ENCODE measurements at regions not wholly inside any gene's neighbourhood (a gene's known extent, or its start where the extent isn't known, plus 50 kb on each side); places are given as distances from the start of the nearest gene placed in this dataset.

- POLR2A ChIA-PET (ENCODE audit: low non-redundant PET) = no interaction called here
- H3K4me3 ChIP-seq (ENCODE audit: low read depth, low read length, poor library complexity, severe bottlenecking) = no peak overlapping the region
- CTCF ChIA-PET = no interaction called here
- no peaks in the 10 kb centered on the region for H3K9me3 ChIP-seq (ENCODE audit: low read depth, low read length, poor library complexity, severe bottlenecking)
- no peak for DNase-seq (ENCODE audit: low spot score)
- no peaks in the 10 kb centered on the region for H3K4me1 ChIP-seq (ENCODE audit: insufficient read depth, low read length, poor library complexity, severe bottlenecking)
- H3K27me3 ChIP-seq (replicated peaks; ENCODE audit: insufficient read depth, low read depth, low read length, poor library complexity) = no peaks in the 10 kb centered on the region
- H3K36me3 ChIP-seq (ENCODE audit: insufficient read depth, low read length, poor library complexity, severe bottlenecking) = no peaks in the 10 kb centered on the region
- intact Hi-C loops (cut with micrococcal nuclease; ENCODE audit: unreplicated experiment) = no loop called here
- BruUV-seq (replicated peaks) = no TSS peak
- TF ChIP-seq EZH2 (IDR thresholded peaks at IDR 0.05; ENCODE audit: borderline replicate concordance, low read depth, low read length, poor library complexity, severe bottlenecking) = no peak
- TF ChIP-seq, protein P1, sequence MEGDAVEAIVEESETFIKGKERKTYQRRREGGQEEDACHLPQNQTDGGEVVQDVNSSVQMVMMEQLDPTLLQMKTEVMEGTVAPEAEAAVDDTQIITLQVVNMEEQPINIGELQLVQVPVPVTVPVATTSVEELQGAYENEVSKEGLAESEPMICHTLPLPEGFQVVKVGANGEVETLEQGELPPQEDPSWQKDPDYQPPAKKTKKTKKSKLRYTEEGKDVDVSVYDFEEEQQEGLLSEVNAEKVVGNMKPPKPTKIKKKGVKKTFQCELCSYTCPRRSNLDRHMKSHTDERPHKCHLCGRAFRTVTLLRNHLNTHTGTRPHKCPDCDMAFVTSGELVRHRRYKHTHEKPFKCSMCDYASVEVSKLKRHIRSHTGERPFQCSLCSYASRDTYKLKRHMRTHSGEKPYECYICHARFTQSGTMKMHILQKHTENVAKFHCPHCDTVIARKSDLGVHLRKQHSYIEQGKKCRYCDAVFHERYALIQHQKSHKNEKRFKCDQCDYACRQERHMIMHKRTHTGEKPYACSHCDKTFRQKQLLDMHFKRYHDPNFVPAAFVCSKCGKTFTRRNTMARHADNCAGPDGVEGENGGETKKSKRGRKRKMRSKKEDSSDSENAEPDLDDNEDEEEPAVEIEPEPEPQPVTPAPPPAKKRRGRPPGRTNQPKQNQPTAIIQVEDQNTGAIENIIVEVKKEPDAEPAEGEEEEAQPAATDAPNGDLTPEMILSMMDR (conservative IDR thresholded peaks at IDR 0.05; ENCODE audit: low read depth, low read length) = no peak
- H3K27ac ChIP-seq (ENCODE audit: low read depth, low read length, poor library complexity, severe bottlenecking) = no peak overlapping the region
Measured at GRCh38 chr12:45509621-45510020, 219.9 kb upstream of the ARID2 start.

DNA sequence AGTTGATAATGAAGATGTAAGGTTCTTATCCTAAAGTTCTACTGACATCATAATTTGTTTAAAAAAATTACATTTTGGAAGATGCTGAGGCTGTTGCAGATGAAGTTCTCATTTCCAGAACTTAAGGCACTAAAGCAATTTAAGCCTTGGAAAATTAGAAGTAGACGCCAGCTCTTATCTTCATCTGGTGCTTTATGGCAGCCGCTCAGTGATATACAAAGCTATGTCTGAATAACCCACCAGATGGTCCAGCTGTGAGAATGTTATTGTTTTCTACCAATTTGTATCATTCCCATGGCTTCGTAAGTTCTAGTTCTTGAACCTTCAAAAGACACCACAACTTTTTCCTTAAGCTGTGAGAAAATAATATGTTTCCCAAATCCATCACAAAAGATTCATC lies 212.1 kb upstream of the ARID2 start:
- intact Hi-C loops (cut with micrococcal nuclease; ENCODE audit: unreplicated experiment) = no loop called here
- Histone ChIP-seq H3K36me3 (ENCODE audit: insufficient read depth, low read length, poor library complexity, severe bottlenecking) (no peaks in the 10 kb centered on the region), H3K27ac (ENCODE audit: low read depth, low read length, poor library complexity, severe bottlenecking) (no peak overlapping the region), H3K4me1 (ENCODE audit: insufficient read depth, low read length, poor library complexity, severe bottlenecking) (no peaks in the 10 kb centered on the region), H3K27me3 (replicated peaks; ENCODE audit: insufficient read depth, low read depth, low read length, poor library complexity) (no peaks in the 10 kb centered on the region), H3K9me3 (ENCODE audit: low read depth, low read length, poor library complexity, severe bottlenecking) (no peaks in the 10 kb centered on the region), H3K4me3 (ENCODE audit: low read depth, low read length, poor library complexity, severe bottlenecking) (no peak overlapping the region)
- TF ChIP-seq EZH2 (IDR thresholded peaks at IDR 0.05; ENCODE audit: borderline replicate concordance, low read depth, low read length, poor library complexity, severe bottlenecking) = no peak
- TF ChIP-seq, protein P1 (conservative IDR thresholded peaks at IDR 0.05; ENCODE audit: low read depth, low read length) = no peak
- no peak for DNase-seq (ENCODE audit: low spot score)
- POLR2A ChIA-PET (ENCODE audit: low non-redundant PET) = no interaction called here
- BruUV-seq (replicated peaks) = no TSS peak
- CTCF ChIA-PET = no interaction called here

GRCh38 chr12:45518291-45519235 lies 210.9 kb upstream of the ARID2 start:
- no TSS peak for BruUV-seq (replicated peaks)
- TF ChIP-seq EZH2 (IDR thresholded peaks at IDR 0.05; ENCODE audit: borderline replicate concordance, low read depth, low read length, poor library complexity, severe bottlenecking) = no peak
- TF ChIP-seq, protein P1 (conservative IDR thresholded peaks at IDR 0.05; ENCODE audit: low read depth, low read length) = no peak
- Histone ChIP-seq H3K4me3 (ENCODE audit: low read depth, low read length, poor library complexity, severe bottlenecking) (no peak overlapping the region), H3K4me1 (ENCODE audit: insufficient read depth, low read length, poor library complexity, severe bottlenecking) (no peaks in the 10 kb centered on the region), H3K27me3 (replicated peaks; ENCODE audit: insufficient read depth, low read depth, low read length, poor library complexity) (no peaks in the 10 kb centered on the region), H3K9me3 (ENCODE audit: low read depth, low read length, poor library complexity, severe bottlenecking) (no peaks in the 10 kb centered on the region), H3K27ac (ENCODE audit: low read depth, low read length, poor library complexity, severe bottlenecking) (no peak overlapping the region), H3K36me3 (ENCODE audit: insufficient read depth, low read length, poor library complexity, severe bottlenecking) (no peaks in the 10 kb centered on the region)
- ChIA-PET CTCF (no interaction called here), POLR2A (ENCODE audit: low non-redundant PET) (no interaction called here)
- intact Hi-C loops (cut with micrococcal nuclease; ENCODE audit: unreplicated experiment) = no loop called here
- DNase-seq (ENCODE audit: low spot score) = no peak

All from A673 (cell line).